Mesothelial cell of epicardium (in vitro differentiated cells): ENCODE measurements at regions not wholly inside any gene's neighbourhood (a gene's known extent, or its start where the extent isn't known, plus 50 kb on each side); places are given as distances from the start of the nearest gene placed in this dataset.

Experiments used
- DNase-seq, 2 experiments: peaks; one replicate each; pipeline ENCODE4 v3.0.0; 2021; ENCODE audit warnings: low spot score in 2 of 2; ENCODE audit not compliant: unreplicated experiment in 2 of 2
- H3K27ac Mint-ChIP-seq: 2 replicates; pipeline ENCODE4 v1.8.0; 2021; ENCODE audit warnings: mixed read lengths
- H3K27me3 Mint-ChIP-seq: 2 replicates; pipeline ENCODE4 v1.8.0; 2021; ENCODE audit warnings: low read depth, mixed read lengths
- H3K36me3 Mint-ChIP-seq: 2 replicates; pipeline ENCODE4 v1.8.0; 2021; ENCODE audit warnings: mixed read lengths
- H3K4me1 Mint-ChIP-seq: 2 replicates; pipeline ENCODE4 v1.8.0; 2021; ENCODE audit warnings: mixed read lengths
- H3K4me3 Mint-ChIP-seq: 2 replicates; pipeline ENCODE4 v1.8.0; 2021; ENCODE audit warnings: mild to moderate bottlenecking, moderate library complexity, mixed read lengths
- H3K9me3 Mint-ChIP-seq: 2 replicates; pipeline ENCODE4 v1.8.0; 2021; ENCODE audit warnings: mixed read lengths
- CTCF ChIP-seq: fragments of 200-600 bp; sonication (generic); IDR thresholded peaks from one replicate; pipeline ENCODE4 v1.5.0; 2021; ENCODE audit warnings: antibody characterized with exemption; ENCODE audit not compliant: unreplicated experiment

DNA sequence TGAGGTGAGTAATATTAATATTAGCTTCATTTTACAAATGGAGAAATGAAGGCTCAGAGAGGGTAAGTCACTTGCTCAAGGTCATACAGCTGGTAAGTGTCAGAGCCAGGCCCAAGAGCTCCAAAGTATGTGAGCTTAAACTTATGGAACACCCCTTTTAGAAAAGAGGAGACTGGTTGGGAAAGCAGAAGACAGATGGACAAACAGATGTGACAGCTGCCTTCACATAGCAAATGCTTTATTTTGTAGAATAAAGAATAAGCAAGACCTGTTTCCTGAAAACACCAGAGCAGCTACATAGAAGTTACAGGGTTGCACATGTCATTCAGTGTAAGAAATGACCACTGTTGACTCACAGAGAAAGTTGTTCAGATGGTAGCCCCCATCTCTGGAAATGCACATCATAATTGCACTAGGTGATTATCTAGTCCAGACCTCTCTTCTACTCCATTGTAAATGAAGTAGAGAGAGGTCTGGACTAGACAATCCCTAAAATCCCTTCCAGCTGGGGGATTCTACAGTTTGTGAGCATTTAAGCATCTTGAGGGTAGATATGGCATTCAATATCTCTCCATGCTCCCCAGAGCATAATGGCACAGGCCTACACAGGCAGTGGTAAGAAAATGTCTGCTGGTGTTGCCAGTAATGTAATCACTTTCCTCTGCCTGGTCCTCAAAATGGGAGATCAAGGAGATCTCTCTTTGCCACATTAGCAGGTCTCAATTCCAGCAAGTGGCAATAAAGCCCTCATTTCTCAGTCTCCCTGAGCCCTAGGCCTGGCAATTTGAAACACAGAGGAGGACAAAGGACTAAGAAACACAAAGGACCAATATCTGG, 188.2 kb upstream of the FGGY start:
- no peak for DNase-seq
- no peak overlapping the region for H3K4me3 Mint-ChIP-seq
- H3K27ac Mint-ChIP-seq: no peak overlapping the region
- peaks cover 19% of the 10 kb centered on the region for H3K4me1 Mint-ChIP-seq
- H3K36me3 Mint-ChIP-seq: no peaks in the 10 kb centered on the region
- TF ChIP-seq CTCF: no peak
- H3K9me3 Mint-ChIP-seq: no peaks in the 10 kb centered on the region
- no peaks in the 10 kb centered on the region for H3K27me3 Mint-ChIP-seq

GRCh38 chr1:59110271-59110670, 186.6 kb upstream of the FGGY start:
- no peaks in the 10 kb centered on the region for H3K36me3 Mint-ChIP-seq

GRCh38 chr1:59113876-59114457, 182.9 kb upstream of the FGGY start:
- Mint-ChIP-seq H3K9me3 (no peaks in the 10 kb centered on the region), H3K4me1 (peaks cover 46% of the 10 kb centered on the region), H3K27me3 (no peaks in the 10 kb centered on the region), H3K4me3 (no peak overlapping the region), H3K36me3 (no peaks in the 10 kb centered on the region), H3K27ac (peak overlapping the region; percentile 92)
- no peak for TF ChIP-seq CTCF
- no peak for DNase-seq

More at GRCh38 chr1:59110271-59110670, 186.6 kb upstream of the FGGY start:
- no peaks in the 10 kb centered on the region for H3K9me3 Mint-ChIP-seq
- H3K27ac Mint-ChIP-seq: no peak overlapping the region
- peaks cover 32% of the 10 kb centered on the region for H3K4me1 Mint-ChIP-seq
- DNase-seq: no peak
- no peaks in the 10 kb centered on the region for H3K27me3 Mint-ChIP-seq
- no peak for TF ChIP-seq CTCF
- no peak overlapping the region for H3K4me3 Mint-ChIP-seq

- no peaks in the 10 kb centered on the region for H3K27me3 Mint-ChIP-seq
Observed at GRCh38 chr1:59115865-59116264, 181.0 kb upstream of the FGGY start.

GRCh38 chr1:59116920-59117542, 179.9 kb upstream of the FGGY start:
- Mint-ChIP-seq H3K27ac (peak overlapping the region; percentile 16), H3K27me3 (no peaks in the 10 kb centered on the region), H3K9me3 (no peaks in the 10 kb centered on the region), H3K4me3 (no peak overlapping the region), H3K4me1 (peaks cover 46% of the 10 kb centered on the region), H3K36me3 (no peaks in the 10 kb centered on the region)
- no peak for DNase-seq
- TF ChIP-seq CTCF: no peak

More at GRCh38 chr1:59115865-59116264, 181.0 kb upstream of the FGGY start:
- no peak for DNase-seq
- Mint-ChIP-seq H3K36me3 (no peaks in the 10 kb centered on the region), H3K4me3 (no peak overlapping the region), H3K9me3 (no peaks in the 10 kb centered on the region), H3K27ac (peak overlapping the region; percentile 35), H3K4me1 (peaks cover 46% of the 10 kb centered on the region)
- no peak for TF ChIP-seq CTCF
